GM12872 (cell line): ENCODE measurements at regions not wholly inside any gene's neighbourhood (a gene's known extent, or its start where the extent isn't known, plus 50 kb on each side); places are given as distances from the start of the nearest gene placed in this dataset.

Experiments used
- TF ChIP-seq, protein P1 (sequence below): IDR thresholded peaks from 3 replicates; pipeline ENCODE4 v1.5.1; 2011; ENCODE audit warnings: low read depth, mild to moderate bottlenecking, low read length, moderate library complexity; ENCODE audit not compliant: insufficient read depth

DNA sequence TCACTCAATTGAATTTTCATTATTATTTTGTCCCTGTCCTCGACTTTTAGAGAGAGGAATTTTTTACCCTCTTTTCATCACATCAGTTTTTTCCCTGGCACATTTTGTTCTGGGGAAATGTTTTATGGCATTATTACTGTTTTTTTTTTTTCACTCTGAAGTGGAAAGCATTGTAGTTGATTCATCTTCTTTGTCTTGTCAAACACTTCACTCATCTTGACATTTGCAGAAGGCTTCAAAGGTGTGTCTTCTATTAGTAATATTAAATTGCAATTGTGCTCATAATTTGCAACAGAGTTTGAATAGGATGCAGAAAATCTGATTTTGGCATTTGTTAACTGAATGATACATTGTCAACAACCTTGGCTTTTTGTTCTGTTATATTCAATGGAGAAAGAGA, 545.4 kb upstream of the ARX start:
- TF ChIP-seq, protein P1, sequence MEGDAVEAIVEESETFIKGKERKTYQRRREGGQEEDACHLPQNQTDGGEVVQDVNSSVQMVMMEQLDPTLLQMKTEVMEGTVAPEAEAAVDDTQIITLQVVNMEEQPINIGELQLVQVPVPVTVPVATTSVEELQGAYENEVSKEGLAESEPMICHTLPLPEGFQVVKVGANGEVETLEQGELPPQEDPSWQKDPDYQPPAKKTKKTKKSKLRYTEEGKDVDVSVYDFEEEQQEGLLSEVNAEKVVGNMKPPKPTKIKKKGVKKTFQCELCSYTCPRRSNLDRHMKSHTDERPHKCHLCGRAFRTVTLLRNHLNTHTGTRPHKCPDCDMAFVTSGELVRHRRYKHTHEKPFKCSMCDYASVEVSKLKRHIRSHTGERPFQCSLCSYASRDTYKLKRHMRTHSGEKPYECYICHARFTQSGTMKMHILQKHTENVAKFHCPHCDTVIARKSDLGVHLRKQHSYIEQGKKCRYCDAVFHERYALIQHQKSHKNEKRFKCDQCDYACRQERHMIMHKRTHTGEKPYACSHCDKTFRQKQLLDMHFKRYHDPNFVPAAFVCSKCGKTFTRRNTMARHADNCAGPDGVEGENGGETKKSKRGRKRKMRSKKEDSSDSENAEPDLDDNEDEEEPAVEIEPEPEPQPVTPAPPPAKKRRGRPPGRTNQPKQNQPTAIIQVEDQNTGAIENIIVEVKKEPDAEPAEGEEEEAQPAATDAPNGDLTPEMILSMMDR: no peak

DNA sequence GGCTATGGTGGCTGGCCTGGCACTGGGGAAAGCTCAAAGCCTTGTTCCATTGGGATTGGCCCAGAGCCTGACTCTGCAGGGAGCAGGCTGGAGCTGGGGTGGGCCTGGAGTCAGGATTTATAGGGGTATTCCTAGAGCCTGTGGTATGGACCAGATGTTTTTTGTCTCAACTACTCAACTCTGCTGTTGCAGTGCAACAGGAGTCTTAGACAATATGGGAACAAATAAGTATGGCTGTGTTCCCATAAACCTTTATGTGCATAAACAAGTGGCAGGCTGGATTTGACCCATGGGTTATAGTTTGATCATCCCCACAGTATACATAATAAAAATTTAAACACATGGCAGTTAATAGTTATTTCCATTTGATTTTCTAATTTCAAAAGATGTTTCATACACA, 557.9 kb upstream of the ARX start:
- TF ChIP-seq, protein P1: no peak

DNA sequence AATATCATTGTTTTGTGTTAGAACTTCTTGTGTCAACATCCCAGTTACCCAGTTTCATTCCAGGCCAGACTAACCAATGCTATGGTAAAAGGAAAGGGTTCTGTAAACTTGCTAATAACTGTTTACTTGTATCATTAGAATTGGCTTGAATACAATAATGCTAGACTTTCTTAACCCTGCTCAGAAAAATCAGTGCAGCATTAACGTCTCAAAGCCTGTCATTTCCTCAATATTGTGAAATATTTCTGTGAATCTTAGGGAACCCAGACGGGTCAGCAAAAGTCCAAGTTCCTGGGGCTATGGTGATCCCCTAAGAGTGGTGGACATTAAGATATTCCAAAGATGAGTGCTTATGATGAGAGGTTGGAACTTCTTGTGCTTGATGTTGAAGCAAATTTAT, 541.2 kb upstream of the MAGEB18 start:
- TF ChIP-seq, protein P1: no peak

DNA sequence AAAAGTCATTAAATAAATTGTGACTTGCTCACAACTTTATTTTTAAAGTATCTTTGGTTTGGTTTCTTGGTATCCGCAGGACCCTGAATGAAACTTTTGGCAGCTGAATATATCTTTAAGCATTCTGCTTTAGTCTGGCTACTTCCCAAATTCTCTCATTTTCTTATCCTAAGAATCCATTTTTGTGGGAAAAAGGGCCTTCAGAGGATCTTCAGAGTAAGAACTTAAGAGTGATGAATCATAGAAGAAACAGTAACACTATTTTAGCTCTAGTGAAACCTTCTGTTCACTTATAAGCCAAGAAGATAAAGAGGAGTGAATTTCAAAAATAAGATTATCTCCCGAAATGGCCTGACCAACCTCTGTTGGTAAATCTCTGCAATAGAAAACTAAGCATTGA, 540.6 kb upstream of the MAGEB18 start:
- TF ChIP-seq, protein P1: no peak

DNA sequence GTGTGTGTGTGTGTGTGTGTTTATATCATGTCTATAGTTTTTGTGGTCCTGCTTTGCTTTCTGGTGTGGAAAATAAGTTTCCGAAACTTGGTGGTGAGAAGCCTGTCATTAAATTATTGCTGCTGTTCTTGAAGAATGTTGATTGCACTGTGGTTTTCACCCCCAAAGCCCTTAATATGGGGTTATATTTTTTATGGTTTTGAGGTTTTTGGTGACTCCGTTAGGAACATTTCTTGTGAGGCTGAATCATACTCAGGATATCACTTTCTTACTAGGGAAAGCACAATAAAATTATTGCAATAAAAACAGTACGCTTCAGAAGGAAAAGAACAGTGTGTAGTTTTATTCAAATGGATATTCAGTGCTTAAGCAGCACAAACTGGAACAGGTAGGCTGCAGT, 539.1 kb upstream of the MAGEB18 start:
- TF ChIP-seq, protein P1: no peak

DNA sequence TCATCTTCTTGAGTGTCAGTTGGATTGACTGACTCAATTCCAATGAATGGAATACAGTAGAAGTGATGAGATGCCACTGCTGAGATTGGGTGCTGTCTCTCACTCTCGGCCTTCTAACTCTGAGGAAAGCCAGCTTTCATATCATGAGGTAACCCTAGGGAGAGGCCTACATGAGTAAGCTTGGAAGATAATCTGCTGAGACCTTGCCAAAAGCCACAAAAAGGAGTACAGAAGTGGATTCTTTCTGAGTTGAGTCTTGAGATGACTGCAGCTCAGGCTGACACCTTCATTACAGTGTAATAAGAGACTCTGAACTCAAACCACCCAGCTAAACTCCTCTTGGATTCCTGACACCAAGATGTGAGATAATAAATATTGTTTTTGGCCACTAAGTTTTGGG, 537.4 kb upstream of the MAGEB18 start:
- TF ChIP-seq, protein P1: no peak

DNA sequence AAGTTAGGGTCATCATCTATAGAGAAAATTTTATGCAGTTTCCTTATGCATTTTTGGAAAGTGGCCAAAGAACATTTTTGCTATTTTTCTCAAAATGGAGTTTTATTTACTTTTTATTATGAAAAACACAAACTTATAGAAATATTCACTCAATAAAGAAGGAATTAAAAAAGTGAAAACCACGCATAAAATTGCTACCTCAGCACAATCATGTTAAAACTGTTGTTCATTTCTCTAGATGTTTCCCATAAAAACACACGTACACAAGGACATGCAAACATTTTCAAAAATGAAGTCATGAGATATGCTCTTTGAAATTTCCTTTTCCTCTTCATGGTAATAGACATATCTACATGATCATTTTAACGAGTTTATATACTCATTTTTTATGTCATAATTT, 536.8 kb upstream of the MAGEB18 start:
- TF ChIP-seq, protein P1: no peak

DNA sequence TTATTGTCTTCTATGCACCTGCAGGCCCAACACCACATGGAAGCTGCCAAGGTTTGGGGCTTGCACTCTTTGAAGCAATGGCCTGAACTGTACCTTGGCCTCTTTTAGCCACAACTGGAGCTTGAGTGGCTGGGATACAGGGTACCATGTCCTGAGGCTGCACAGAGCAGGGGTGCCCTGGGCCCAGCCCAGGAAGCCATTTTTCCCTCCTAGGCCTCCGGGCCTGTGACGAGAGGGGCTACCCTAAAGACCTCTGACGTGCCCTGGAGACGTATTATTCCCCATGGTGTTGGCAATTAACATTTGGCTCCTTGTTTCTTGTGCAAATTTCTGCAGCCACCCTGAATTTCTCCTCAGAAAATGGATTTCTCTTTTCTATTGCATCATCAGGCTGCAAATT, 519.9 kb upstream of the MAGEB18 start:
- TF ChIP-seq, protein P1: no peak
